Mesenchymal stem cell (in vitro differentiated cells and primary cell): ENCODE measurements at regions not wholly inside any gene's neighbourhood (a gene's known extent, or its start where the extent isn't known, plus 50 kb on each side); places are given as distances from the start of the nearest gene placed in this dataset.

Experiments
- DNase-seq: peaks from one replicate; pipeline ENCODE4 v3.0.0-alpha.2; 2013
- H2AFZ ChIP-seq: one replicate; pipeline ENCODE4 v1.6.1; 2013; ENCODE audit warnings: low read depth, mild to moderate bottlenecking, control low read depth, inconsistent platforms, low read length, moderate library complexity
- H2AK5ac ChIP-seq: 2 replicates; pipeline ENCODE4 v1.6.1; 2013; ENCODE audit warnings: low read length, moderate library complexity, mild to moderate bottlenecking, inconsistent platforms; ENCODE audit not compliant: severe bottlenecking
- H2BK120ac ChIP-seq: one replicate; pipeline ENCODE4 v1.6.1; 2013; ENCODE audit warnings: low read depth, mild to moderate bottlenecking, inconsistent platforms, low read length, moderate library complexity
- H2BK12ac ChIP-seq, 2 experiments: one replicate each; pipeline ENCODE4 v1.6.1; 2013; ENCODE audit warnings: inconsistent platforms in 2 of 2, low read length in 2 of 2, mild to moderate bottlenecking in 2 of 2, moderate library complexity in 2 of 2, control low read depth in 1 of 2
- H2BK15ac ChIP-seq: one replicate; pipeline ENCODE4 v1.6.1; 2013; ENCODE audit warnings: mild to moderate bottlenecking, low read depth, inconsistent platforms; ENCODE audit not compliant: poor library complexity, severe bottlenecking
- H2BK5ac ChIP-seq: 2 replicates; pipeline ENCODE4 v1.6.1; 2013; ENCODE audit warnings: low read depth, mild to moderate bottlenecking, low read length, control low read depth, inconsistent platforms; ENCODE audit not compliant: poor library complexity, severe bottlenecking
- H3K14ac ChIP-seq, 2 experiments: one replicate each; pipeline ENCODE4 v1.6.1; 2013; ENCODE audit warnings: inconsistent platforms in 2 of 2, low read length in 2 of 2, control low read depth in 1 of 2, mild to moderate bottlenecking in 1 of 2, moderate library complexity in 1 of 2
- H3K18ac ChIP-seq, 2 experiments: one replicate each; pipeline ENCODE4 v1.6.1; 2013; ENCODE audit warnings: inconsistent platforms in 2 of 2, low read length in 2 of 2, control low read depth in 1 of 2, low read depth in 1 of 2, mild to moderate bottlenecking in 1 of 2
- H3K23ac ChIP-seq, 2 experiments: one replicate each; pipeline ENCODE4 v1.6.1; 2013; ENCODE audit warnings: inconsistent platforms in 2 of 2, low read length in 2 of 2, mild to moderate bottlenecking in 2 of 2, moderate library complexity in 2 of 2, control low read depth in 1 of 2
- H3K27ac ChIP-seq: 2 replicates; pipeline ENCODE4 v1.5.1; 2013; ENCODE audit warnings: mild to moderate bottlenecking, moderate library complexity, low read length, control low read depth, inconsistent platforms; ENCODE audit not compliant: poor library complexity, severe bottlenecking
- H3K27me3 ChIP-seq, 2 experiments: 2 replicates each; pipeline versions ENCODE4 v1.6.1 to v1.7.0; 2013; ENCODE audit warnings: low read length in 2 of 2, mild to moderate bottlenecking in 2 of 2, moderate library complexity in 2 of 2, control low read depth in 1 of 2, inconsistent platforms in 1 of 2; ENCODE audit not compliant: control insufficient read depth in 1 of 2, insufficient read depth in 1 of 2
- H3K36me3 ChIP-seq, 2 experiments: 2 replicates each; pipeline versions ENCODE4 v1.6.1 to v1.7.0; 2013; ENCODE audit warnings: low read length in 2 of 2, control low read depth in 1 of 2, inconsistent platforms in 1 of 2, low read depth in 1 of 2, mild to moderate bottlenecking in 1 of 2; ENCODE audit not compliant: insufficient read depth in 2 of 2, control insufficient read depth in 1 of 2
- H3K4ac ChIP-seq, 2 experiments: one replicate each; pipeline ENCODE4 v1.6.1; 2013; ENCODE audit warnings: inconsistent platforms in 2 of 2, low read length in 2 of 2, mild to moderate bottlenecking in 2 of 2, moderate library complexity in 2 of 2, control low read depth in 1 of 2, low read depth in 1 of 2
- H3K4me1 ChIP-seq: 2 replicates; pipeline ENCODE4 v1.6.1; 2013; ENCODE audit warnings: low read depth, low read length, control low read depth; ENCODE audit not compliant: control insufficient read depth, insufficient read depth
- H3K4me2 ChIP-seq: 2 replicates; pipeline ENCODE4 v1.6.1; 2013; ENCODE audit warnings: low read length, mild to moderate bottlenecking, inconsistent platforms; ENCODE audit not compliant: poor library complexity, severe bottlenecking
- H3K4me3 ChIP-seq, 2 experiments: 2 replicates each; pipeline versions ENCODE4 v1.5.1 to v1.7.0; 2013; ENCODE audit warnings: low read length in 2 of 2, mild to moderate bottlenecking in 2 of 2, control low read depth in 1 of 2, low read depth in 1 of 2; ENCODE audit not compliant: insufficient read depth in 1 of 2
- H3K79me1 ChIP-seq: replicated peaks from 2 replicates; pipeline ENCODE4 v1.6.1; 2013; ENCODE audit warnings: mild to moderate bottlenecking, control low read depth, low read length, inconsistent platforms; ENCODE audit not compliant: poor library complexity, severe bottlenecking
- H3K9ac ChIP-seq: 2 replicates; pipeline ENCODE4 v1.7.0; 2013; ENCODE audit warnings: mild to moderate bottlenecking, low read length, moderate library complexity
- H3K9me3 ChIP-seq: 2 replicates; pipeline ENCODE4 v1.7.0; 2013; ENCODE audit warnings: mild to moderate bottlenecking, low read length; ENCODE audit not compliant: control insufficient read depth
- H4K8ac ChIP-seq: one replicate; pipeline ENCODE4 v1.6.1; 2013; ENCODE audit warnings: inconsistent platforms, mild to moderate bottlenecking, low read length, moderate library complexity
- H4K91ac ChIP-seq: one replicate; pipeline ENCODE4 v1.6.1; 2013; ENCODE audit warnings: mild to moderate bottlenecking, low read length, inconsistent platforms
- WGBS: methylation state at CpG from one replicate; pipeline ENCODE4 v1.1.7; 2013; ENCODE audit warnings: mixed read lengths; 5-methylcytosine and 5-hydroxymethylcytosine counted together

- no peaks in the 10 kb centered on the region for H3K36me3 ChIP-seq
- no peak overlapping the region for H3K4me2 ChIP-seq
- DNase-seq, result peak; percentile 45
- no peak overlapping the region for H4K8ac ChIP-seq
- no peak overlapping the region for H2AFZ ChIP-seq
- no peak overlapping the region for H2BK15ac ChIP-seq
- H3K9ac ChIP-seq, result no peak overlapping the region
- no peak overlapping the region for H3K14ac ChIP-seq
- no peak overlapping the region for H3K23ac ChIP-seq
- no peak overlapping the region for H2AK5ac ChIP-seq
- H3K4ac ChIP-seq, result no peak overlapping the region
- H3K9me3 ChIP-seq, result no peaks in the 10 kb centered on the region
- H3K27me3 ChIP-seq, result peaks cover 3 to 6% of the 10 kb centered on the region in 2 experiments
- H4K91ac ChIP-seq, result no peak overlapping the region
- no peak overlapping the region for H2BK120ac ChIP-seq
- no peak overlapping the region for H3K27ac ChIP-seq
- H2BK12ac ChIP-seq, result no peak overlapping the region
- H3K4me3 ChIP-seq, result no peak overlapping the region
- peaks cover 2% of the 10 kb centered on the region for H3K4me1 ChIP-seq
- H3K18ac ChIP-seq, result no peak overlapping the region
- no peaks in the 10 kb centered on the region for H3K79me1 ChIP-seq
- WGBS, result 83% methylated on average over 3 of the region's 10 CpGs
- no peak overlapping the region for H2BK5ac ChIP-seq
These were observed 183.0 kb upstream of the CTBP2 start for GRCh38 chr10:125343118-125343925.

- H3K27ac ChIP-seq, result no peak overlapping the region
- H2BK120ac ChIP-seq, result no peak overlapping the region
- H3K27me3 ChIP-seq, result peaks cover 3 to 6% of the 10 kb centered on the region in 2 experiments
These were observed 181.2 kb upstream of the CTBP2 start for GRCh38 chr10:125341611-125342010.

GRCh38 chr10:125340903-125341302, 180.5 kb upstream of the CTBP2 start:
- Histone ChIP-seq H3K23ac (no peak overlapping the region), H2BK12ac (no peak overlapping the region), H4K91ac (no peak overlapping the region), H3K4me1 (peaks cover 2% of the 10 kb centered on the region), H3K14ac (no peak overlapping the region), H2BK120ac (no peak overlapping the region), H3K79me1 (no peaks in the 10 kb centered on the region), H4K8ac (no peak overlapping the region), H3K9ac (no peak overlapping the region), H3K27me3 (peaks cover 3 to 6% of the 10 kb centered on the region in 2 experiments), H2AK5ac (no peak overlapping the region), H3K4ac (no peak overlapping the region), H2BK5ac (no peak overlapping the region), H2BK15ac (no peak overlapping the region), H3K9me3 (no peaks in the 10 kb centered on the region), H3K4me2 (no peak overlapping the region), H3K4me3 (no peak overlapping the region), H3K18ac (no peak overlapping the region), H3K27ac (no peak overlapping the region), H2AFZ (no peak overlapping the region), H3K36me3 (no peaks in the 10 kb centered on the region)
- peak; percentile 1 for DNase-seq
- 75% methylated on average over 2 of the region's 4 CpGs for WGBS

More at GRCh38 chr10:125341611-125342010, 181.2 kb upstream of the CTBP2 start:
- Histone ChIP-seq H3K9me3 (no peaks in the 10 kb centered on the region), H4K8ac (no peak overlapping the region), H3K4me1 (peaks cover 2% of the 10 kb centered on the region), H3K23ac (no peak overlapping the region), H3K79me1 (no peaks in the 10 kb centered on the region), H3K36me3 (no peaks in the 10 kb centered on the region), H3K4me2 (no peak overlapping the region), H2BK12ac (no peak overlapping the region), H3K14ac (no peak overlapping the region), H3K18ac (no peak overlapping the region), H2BK15ac (no peak overlapping the region), H3K4me3 (no peak overlapping the region), H4K91ac (no peak overlapping the region), H2AFZ (no peak overlapping the region), H3K4ac (no peak overlapping the region), H2BK5ac (no peak overlapping the region), H2AK5ac (no peak overlapping the region), H3K9ac (no peak overlapping the region)
- peak; percentile 2 for DNase-seq
- 35% methylated on average over 4 of the region's 5 CpGs for WGBS

- Histone ChIP-seq H3K9ac (no peak overlapping the region), H2BK5ac (no peak overlapping the region), H4K91ac (no peak overlapping the region), H3K27me3 (peaks cover 0 to 5% of the 10 kb centered on the region in 2 experiments), H3K79me1 (no peaks in the 10 kb centered on the region), H4K8ac (no peak overlapping the region), H2BK120ac (no peak overlapping the region), H3K4me3 (no peak overlapping the region), H3K4ac (no peak overlapping the region), H3K14ac (no peak overlapping the region), H2BK15ac (no peak overlapping the region), H3K4me2 (no peak overlapping the region), H3K18ac (no peak overlapping the region), H2AFZ (no peak overlapping the region), H3K4me1 (no peaks in the 10 kb centered on the region), H2BK12ac (no peak overlapping the region), H3K36me3 (no peaks in the 10 kb centered on the region), H2AK5ac (no peak overlapping the region), H3K23ac (no peak overlapping the region), H3K27ac (no peak overlapping the region), H3K9me3 (no peaks in the 10 kb centered on the region)
- no peak for DNase-seq
- 51% methylated on average over 4 of the region's 5 CpGs for WGBS
These were observed 177.1 kb upstream of the CTBP2 start for GRCh38 chr10:125337510-125337909.
